Immature natural killer cell (primary cell): ENCODE measurements at regions not wholly inside any gene's neighbourhood (a gene's known extent, or its start where the extent isn't known, plus 50 kb on each side); places are given as distances from the start of the nearest gene placed in this dataset.
"Not testable (repeated sequence)": the region's sequence is repeated elsewhere in the genome, so short reads cannot be mapped to it uniquely, and the experiment has no call there.

ENCODE experiments used
- DNase-seq, 3 donors: peaks; one replicate each; pipeline ENCODE4 v3.0.0; 2022; ENCODE audit warnings: mixed read lengths in 1 of 3
- H3K27ac Mint-ChIP-seq, 6 donors: one replicate each; pipeline ENCODE4 v1.8.0; 2020; ENCODE audit warnings: mixed read lengths in 6 of 6, mild to moderate bottlenecking in 5 of 6, inconsistent platforms in 4 of 6, moderate library complexity in 3 of 6
- H3K27me3 Mint-ChIP-seq, 3 donors: one replicate each; pipeline ENCODE4 v1.8.0; 2020 to 2021; ENCODE audit warnings: low read depth in 3 of 3, mild to moderate bottlenecking in 3 of 3, mixed read lengths in 3 of 3, moderate library complexity in 3 of 3, inconsistent platforms in 1 of 3
- H3K36me3 Mint-ChIP-seq, 3 donors: one replicate each; pipeline ENCODE4 v1.8.0; 2020; ENCODE audit warnings: mixed read lengths in 3 of 3, inconsistent platforms in 2 of 3, mild to moderate bottlenecking in 2 of 3
- H3K4me1 Mint-ChIP-seq, 2 donors: one replicate each; pipeline ENCODE4 v1.8.0; 2020; ENCODE audit warnings: inconsistent platforms in 2 of 2, mild to moderate bottlenecking in 2 of 2, mixed read lengths in 2 of 2, moderate library complexity in 1 of 2
- H3K4me3 Mint-ChIP-seq, 5 donors: one replicate each; pipeline ENCODE4 v1.8.0; 2020; ENCODE audit warnings: mild to moderate bottlenecking in 5 of 5, mixed read lengths in 5 of 5, inconsistent platforms in 3 of 5, moderate library complexity in 3 of 5
- H3K9me3 Mint-ChIP-seq, 6 donors: one replicate each; pipeline ENCODE4 v1.8.0; 2020; ENCODE audit warnings: mild to moderate bottlenecking in 6 of 6, mixed read lengths in 6 of 6, inconsistent platforms in 4 of 6, moderate library complexity in 3 of 6

DNA sequence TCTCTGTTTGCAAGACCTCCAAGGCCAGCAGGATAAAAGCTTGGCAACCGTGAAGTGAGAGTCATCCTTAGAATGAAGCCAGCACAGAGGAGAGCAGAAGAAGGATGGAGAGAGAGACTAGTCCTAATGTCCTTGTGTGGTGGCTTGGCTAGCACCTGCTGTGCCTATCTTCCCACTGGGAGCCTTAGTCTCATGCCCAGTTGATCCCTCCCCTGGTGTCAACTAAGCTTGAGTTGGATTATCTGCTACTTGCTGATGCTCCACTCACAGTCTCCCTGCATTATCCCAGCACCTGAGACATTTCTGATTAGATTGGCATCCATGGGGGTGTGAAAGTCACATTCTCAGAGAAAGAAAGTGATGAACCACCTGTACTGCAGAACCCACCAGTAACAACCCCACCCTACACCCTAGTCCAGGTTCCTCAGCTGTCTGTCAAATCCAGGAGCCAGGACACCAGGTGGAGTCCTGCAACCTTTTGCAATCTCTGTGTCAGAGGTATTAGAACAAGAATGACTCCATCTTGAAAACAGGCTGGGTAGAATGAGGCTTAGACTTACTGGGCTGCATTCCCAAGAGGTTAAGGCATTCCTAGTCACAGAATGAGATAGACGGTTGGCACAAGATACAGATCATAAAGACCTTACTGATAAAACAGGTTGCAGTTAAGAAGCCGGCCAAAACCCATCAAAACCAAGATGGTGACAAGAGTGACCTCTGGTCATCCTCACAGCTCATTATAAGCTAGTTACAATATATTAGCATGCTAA lies 460.2 kb upstream of the C16orf82 start:
- Mint-ChIP-seq H3K9me3 (peaks cover 0 to 2% (median 0%) of the 10 kb centered on the region in 6 donors), H3K27me3 (peaks cover 0 to 12% (median 5%) of the 10 kb centered on the region in 3 donors), H3K4me1 (peaks cover 4 to 15% of the 10 kb centered on the region in 2 donors), H3K4me3 (no peak overlapping the region), H3K27ac (peak overlapping the region in 1 of 6 donors; percentile 62), H3K36me3 (no peaks in the 10 kb centered on the region)
- no peak for DNase-seq

DNA sequence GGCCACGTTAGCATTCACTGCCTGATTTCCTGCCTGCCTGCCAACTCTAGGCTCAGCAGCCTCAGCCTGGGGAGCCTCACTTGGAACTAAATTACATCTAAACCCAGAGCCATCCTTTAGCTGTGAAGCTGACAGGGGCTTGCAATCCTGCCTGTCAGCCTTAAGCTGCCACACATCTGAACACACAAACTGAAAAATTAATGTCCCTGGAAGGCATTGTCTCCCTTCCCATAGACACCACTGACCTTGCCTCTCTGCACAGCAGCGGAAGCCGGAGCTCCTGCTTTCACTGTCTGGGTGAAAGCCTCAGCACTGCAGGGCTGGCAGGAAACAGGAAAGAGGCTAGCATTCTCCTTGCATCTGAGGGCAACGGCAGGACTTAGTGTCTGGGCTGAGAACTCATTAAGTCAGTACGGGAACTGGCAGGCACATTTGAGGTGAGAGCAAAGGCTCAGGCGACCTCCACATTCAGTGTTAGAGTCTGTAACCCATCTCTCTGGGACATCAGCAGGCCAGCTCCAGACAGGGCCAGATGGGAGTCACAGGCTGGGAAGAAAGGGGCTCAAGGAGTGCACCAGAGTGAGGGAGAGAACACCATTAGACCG lies 452.4 kb upstream of the C16orf82 start:
- Mint-ChIP-seq H3K4me3 (peak overlapping the region in 1 of 5 donors; percentile 10), H3K4me1 (no peaks in the 10 kb centered on the region), H3K27me3 (peaks cover 2 to 11% (median 7%) of the 10 kb centered on the region in 3 donors), H3K9me3 (no peaks in the 10 kb centered on the region), H3K27ac (peak overlapping the region in 1 of 6 donors; percentile 21), H3K36me3 (no peaks in the 10 kb centered on the region)
- no peak for DNase-seq

DNA sequence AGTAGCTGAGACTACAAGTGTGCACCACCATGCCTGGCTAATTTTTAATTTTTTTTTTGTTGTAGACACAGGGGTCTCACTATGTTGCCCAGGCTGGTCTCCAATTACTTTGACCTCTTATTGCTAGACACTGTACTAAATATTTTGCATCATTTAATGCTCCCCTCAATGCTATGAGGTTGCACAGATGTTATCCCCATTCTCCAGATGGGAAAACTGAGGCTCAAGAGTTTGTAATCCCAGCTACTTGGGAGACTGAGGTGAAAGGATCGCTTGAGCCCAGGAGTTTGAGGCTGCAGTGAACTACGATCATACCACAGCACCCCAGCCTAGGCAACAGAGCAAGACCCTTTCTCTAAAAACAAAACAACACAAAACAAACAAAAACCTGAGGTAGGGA lies 443.3 kb upstream of the C16orf82 start:
- no peak for DNase-seq
- peaks cover 3 to 25% (median 9%) of the 10 kb centered on the region in 6 donors for H3K9me3 Mint-ChIP-seq
- H3K27me3 Mint-ChIP-seq: peaks cover 5 to 6% (median 6%) of the 10 kb centered on the region in 3 donors
- no peak overlapping the region for H3K4me3 Mint-ChIP-seq
- peaks cover 0 to 10% (median 0%) of the 10 kb centered on the region in 3 donors for H3K36me3 Mint-ChIP-seq
- H3K4me1 Mint-ChIP-seq: no peaks in the 10 kb centered on the region
- no peak overlapping the region for H3K27ac Mint-ChIP-seq

GRCh38 chr16:26627958-26628357 lies 438.8 kb upstream of the C16orf82 start:
- Mint-ChIP-seq H3K4me1 (no peaks in the 10 kb centered on the region), H3K4me3 (no peak overlapping the region), H3K27ac (no peak overlapping the region), H3K36me3 (peaks cover 0 to 15% (median 0%) of the 10 kb centered on the region in 3 donors), H3K27me3 (peaks cover 3 to 12% (median 5%) of the 10 kb centered on the region in 3 donors), H3K9me3 (peaks cover 5 to 49% (median 19%) of the 10 kb centered on the region in 6 donors)
- DNase-seq: no peak

DNA sequence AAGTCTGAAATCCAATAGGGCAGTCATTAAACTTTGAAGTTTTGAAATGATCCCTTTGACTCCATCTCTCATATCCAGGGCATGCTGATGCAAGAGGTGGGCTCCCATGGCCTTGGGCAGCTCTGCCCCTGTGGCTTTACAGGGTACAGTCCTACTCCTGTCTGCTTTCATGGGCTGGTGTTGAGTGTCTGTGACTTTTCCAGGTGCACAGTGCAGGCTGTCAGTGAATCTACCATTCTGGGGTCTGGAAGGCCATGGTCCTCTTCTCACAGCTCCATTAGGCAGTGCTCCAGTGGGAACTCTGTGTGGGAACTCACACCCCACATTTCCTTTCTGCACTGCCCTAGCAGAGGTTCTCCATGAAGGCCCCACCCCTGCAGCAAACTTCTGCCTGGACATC lies 435.4 kb upstream of the C16orf82 start:
- not testable (repeated sequence) for H3K27me3 Mint-ChIP-seq, H3K4me3 Mint-ChIP-seq, H3K27ac Mint-ChIP-seq, DNase-seq, H3K4me1 Mint-ChIP-seq
- Mint-ChIP-seq H3K9me3 (peaks cover 4 to 45% (median 19%) of the 10 kb centered on the region in 6 donors), H3K36me3 (peaks cover 0 to 15% (median 0%) of the 10 kb centered on the region in 3 donors)

GRCh38 chr16:26642047-26642664 lies 424.6 kb upstream of the C16orf82 start:
- H3K9me3 Mint-ChIP-seq: peaks cover 0 to 4% (median 0%) of the 10 kb centered on the region in 6 donors
- peaks cover 10 to 14% (median 13%) of the 10 kb centered on the region in 3 donors for H3K27me3 Mint-ChIP-seq
- H3K4me1 Mint-ChIP-seq: peaks cover 9 to 16% of the 10 kb centered on the region in 2 donors
- H3K4me3 Mint-ChIP-seq: no peak overlapping the region
- H3K36me3 Mint-ChIP-seq: peaks cover 0 to 3% (median 0%) of the 10 kb centered on the region in 3 donors
- H3K27ac Mint-ChIP-seq: no peak overlapping the region
- DNase-seq: no peak

DNA sequence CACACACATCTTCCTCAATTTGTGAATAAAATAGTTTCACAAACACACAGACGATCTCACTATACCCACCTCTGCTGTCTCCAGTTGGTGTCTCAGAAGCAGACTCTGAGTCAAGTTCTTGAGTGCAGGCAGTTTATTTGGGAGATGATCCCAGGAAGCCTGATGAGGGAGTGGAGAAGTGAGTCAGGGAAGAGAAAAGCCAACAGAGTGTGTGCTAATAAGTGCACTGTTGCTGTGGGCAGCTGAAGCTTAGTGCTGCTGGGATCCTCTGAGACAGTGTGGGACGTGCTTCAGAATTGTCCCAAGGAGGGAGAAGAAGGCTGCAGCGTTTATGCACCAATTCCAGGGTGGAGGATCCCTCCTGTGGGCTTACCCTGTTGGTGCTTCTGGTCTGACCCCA lies 423.2 kb upstream of the C16orf82 start:
- peaks cover 9 to 16% of the 10 kb centered on the region in 2 donors for H3K4me1 Mint-ChIP-seq
- H3K27me3 Mint-ChIP-seq: peaks cover 10 to 15% (median 14%) of the 10 kb centered on the region in 3 donors
- no peak overlapping the region for H3K27ac Mint-ChIP-seq
- H3K9me3 Mint-ChIP-seq: peaks cover 0 to 4% (median 0%) of the 10 kb centered on the region in 6 donors
- no peak overlapping the region for H3K4me3 Mint-ChIP-seq
- no peak for DNase-seq
- peaks cover 0 to 3% (median 0%) of the 10 kb centered on the region in 3 donors for H3K36me3 Mint-ChIP-seq

DNA sequence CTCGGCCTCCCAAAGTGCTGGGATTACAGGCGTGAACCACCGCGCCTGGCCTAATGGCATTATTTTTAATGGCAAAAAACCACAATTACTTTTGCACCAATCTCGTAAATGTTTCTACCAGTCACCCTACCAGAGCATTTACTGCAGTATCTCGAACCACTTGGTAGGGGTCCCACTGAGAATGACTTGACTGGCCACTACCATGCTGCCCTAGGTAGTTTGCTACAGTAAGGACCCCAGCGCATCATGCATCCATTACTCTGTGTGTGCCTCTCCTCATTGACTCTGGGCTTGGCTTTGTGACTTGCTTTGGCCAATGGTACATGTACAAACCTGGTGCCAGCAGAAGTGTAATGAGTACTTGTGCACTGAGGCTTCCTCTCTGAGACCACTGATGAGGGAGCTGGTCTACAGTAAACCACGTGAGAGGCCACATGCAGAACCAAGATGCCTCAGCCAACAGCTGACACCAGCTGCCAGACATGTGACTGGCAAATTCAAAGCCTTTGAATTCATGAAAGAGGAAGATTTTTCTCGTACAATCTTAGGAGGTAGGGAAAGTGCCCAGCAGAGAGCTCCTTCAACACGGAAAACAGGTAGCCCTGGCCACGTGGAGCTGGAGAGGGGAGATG lies 421.7 kb upstream of the C16orf82 start:
- H3K27ac Mint-ChIP-seq: peak overlapping the region in 4 of 6 donors; percentile 46 to 88 (median 58)
- peak overlapping the region in 3 of 5 donors; percentile 12 to 66 (median 66) for H3K4me3 Mint-ChIP-seq
- DNase-seq: peak; percentile 27 to 72 (median 46)
- peaks cover 9 to 16% of the 10 kb centered on the region in 2 donors for H3K4me1 Mint-ChIP-seq
- peaks cover 0 to 3% (median 0%) of the 10 kb centered on the region in 3 donors for H3K36me3 Mint-ChIP-seq
- H3K27me3 Mint-ChIP-seq: peaks cover 10 to 16% (median 11%) of the 10 kb centered on the region in 3 donors
- H3K9me3 Mint-ChIP-seq: peaks cover 0 to 4% (median 0%) of the 10 kb centered on the region in 6 donors

- Mint-ChIP-seq H3K27ac (peak overlapping the region in 2 of 6 donors; percentile 62 to 88), H3K4me3 (peak overlapping the region in 2 of 5 donors; percentile 39 to 66), H3K27me3 (peaks cover 8 to 16% (median 11%) of the 10 kb centered on the region in 3 donors), H3K4me1 (peaks cover 9 to 16% of the 10 kb centered on the region in 2 donors), H3K9me3 (peaks cover 0 to 4% (median 0%) of the 10 kb centered on the region in 6 donors), H3K36me3 (no peaks in the 10 kb centered on the region)
- peak; percentile 5 to 63 (median 33) for DNase-seq
Measured at GRCh38 chr16:26645614-26646013, 421.1 kb upstream of the C16orf82 start.

- H3K27ac Mint-ChIP-seq: no peak overlapping the region
- H3K27me3 Mint-ChIP-seq: peaks cover 7 to 18% (median 10%) of the 10 kb centered on the region in 3 donors
- peaks cover 9 to 16% of the 10 kb centered on the region in 2 donors for H3K4me1 Mint-ChIP-seq
- DNase-seq: no peak
- peaks cover 0 to 4% (median 0%) of the 10 kb centered on the region in 6 donors for H3K9me3 Mint-ChIP-seq
- H3K4me3 Mint-ChIP-seq: no peak overlapping the region
- H3K36me3 Mint-ChIP-seq: no peaks in the 10 kb centered on the region
Measured at GRCh38 chr16:26647870-26648269, 418.9 kb upstream of the C16orf82 start.

DNA sequence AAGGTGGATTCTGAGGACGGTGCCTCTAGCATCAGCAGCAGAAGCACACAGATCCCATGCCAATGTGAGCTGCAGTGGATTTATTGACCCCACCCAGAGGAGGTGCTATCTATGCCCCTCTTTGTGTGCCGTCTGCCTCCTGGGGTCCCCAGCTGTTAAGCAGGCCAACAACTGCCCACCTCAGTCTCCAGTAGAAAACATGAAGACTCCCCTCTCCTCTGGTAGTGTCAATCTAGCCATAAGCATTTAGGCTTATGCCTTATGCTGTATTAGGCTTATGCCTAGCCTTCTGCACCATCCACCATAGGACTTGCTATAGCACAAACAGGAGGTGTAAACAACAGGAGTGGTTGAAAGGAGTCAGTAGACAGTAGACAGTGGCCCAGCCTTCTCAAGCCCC lies 417.9 kb upstream of the C16orf82 start:
- Mint-ChIP-seq H3K27ac (no peak overlapping the region), H3K9me3 (peaks cover 0 to 4% (median 0%) of the 10 kb centered on the region in 6 donors), H3K27me3 (peaks cover 4 to 14% (median 13%) of the 10 kb centered on the region in 3 donors), H3K36me3 (no peaks in the 10 kb centered on the region), H3K4me1 (peaks cover 8 to 16% of the 10 kb centered on the region in 2 donors), H3K4me3 (no peak overlapping the region)
- DNase-seq: no peak

DNA sequence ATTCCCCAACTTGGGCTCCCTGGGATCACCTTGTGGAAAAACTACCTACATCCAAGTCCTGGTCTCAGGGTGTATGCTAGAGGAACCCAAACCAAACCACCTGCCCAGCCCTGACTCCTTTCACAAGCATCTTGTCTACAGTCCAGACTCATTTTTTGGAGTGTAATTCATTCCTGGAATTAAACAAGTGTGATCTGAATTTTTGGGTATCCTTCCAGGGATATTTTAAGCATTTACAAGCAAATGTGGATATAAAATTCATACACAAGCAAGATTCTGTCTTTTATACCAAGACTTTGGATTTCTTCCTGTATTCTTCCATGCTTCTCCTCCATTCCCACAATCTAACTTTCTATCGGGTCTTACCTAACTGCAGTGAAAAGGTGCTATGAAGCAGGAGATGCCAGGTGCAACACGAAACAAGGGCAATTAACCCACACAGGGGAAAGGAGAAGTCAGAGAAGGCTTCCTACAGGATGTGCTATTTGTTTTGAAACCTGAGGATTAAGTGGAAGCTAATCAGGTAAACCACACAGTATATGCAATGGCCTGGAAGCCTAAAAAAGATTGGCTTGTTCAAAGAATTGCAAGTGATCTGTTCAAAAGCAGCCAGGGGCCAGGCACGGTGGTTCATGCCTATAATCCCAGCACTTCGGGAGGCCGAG lies 417.2 kb upstream of the C16orf82 start:
- H3K9me3 Mint-ChIP-seq: peaks cover 0 to 2% (median 0%) of the 10 kb centered on the region in 6 donors
- peaks cover 5 to 15% (median 14%) of the 10 kb centered on the region in 3 donors for H3K27me3 Mint-ChIP-seq
- peaks cover 6 to 10% of the 10 kb centered on the region in 2 donors for H3K4me1 Mint-ChIP-seq
- DNase-seq: no peak
- no peak overlapping the region for H3K4me3 Mint-ChIP-seq
- H3K36me3 Mint-ChIP-seq: no peaks in the 10 kb centered on the region
- no peak overlapping the region for H3K27ac Mint-ChIP-seq

GRCh38 chr16:26651464-26651863 lies 415.3 kb upstream of the C16orf82 start:
- no peak overlapping the region for H3K27ac Mint-ChIP-seq
- H3K9me3 Mint-ChIP-seq: peaks cover 0 to 4% (median 0%) of the 10 kb centered on the region in 6 donors
- H3K4me3 Mint-ChIP-seq: no peak overlapping the region
- no peaks in the 10 kb centered on the region for H3K36me3 Mint-ChIP-seq
- no peak for DNase-seq
- H3K4me1 Mint-ChIP-seq: no peaks in the 10 kb centered on the region
- H3K27me3 Mint-ChIP-seq: peaks cover 3 to 21% (median 4%) of the 10 kb centered on the region in 3 donors
